ENCODE measurements at regions not wholly inside any gene's neighbourhood (a gene's known extent, or its start where the extent isn't known, plus 50 kb on each side); places are given as distances from the start of the nearest gene placed in this dataset.
A peak's percentile ranks its signal among the peaks of the same experiment; 100 is the strongest.

DNA sequence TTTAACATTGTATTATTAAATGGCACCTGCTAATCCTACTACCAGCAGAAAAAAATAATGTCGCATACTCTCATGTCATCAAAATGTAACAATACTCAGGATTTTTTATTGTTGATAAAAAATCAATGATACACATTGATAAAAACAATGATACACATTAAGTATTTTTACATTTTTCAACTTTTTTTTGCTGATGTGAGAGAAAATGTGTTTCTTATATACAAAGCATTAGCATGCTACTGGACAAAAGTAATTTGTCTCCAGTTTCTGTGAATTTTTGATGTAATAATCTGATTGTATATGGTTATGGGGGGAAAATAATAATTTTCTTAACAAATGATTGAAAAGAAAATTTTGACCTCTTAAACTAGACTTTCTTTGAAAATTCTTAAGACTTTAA, 1256.6 kb upstream of the CNTN5 start:
- TF ChIP-seq MXI1 (IDR thresholded peaks at IDR 0.05; ENCODE audit: borderline replicate concordance, low read depth, low read length) (no peak), NFE2L2 (IDR thresholded peaks at IDR 0.05; ENCODE audit: low read depth, low read length) (no peak), POLR2A (IDR thresholded peaks at IDR 0.05; ENCODE audit: low read depth, low read length) (no peak), RCOR1 (IDR thresholded peaks at IDR 0.05; ENCODE audit: insufficient replicate concordance, low read length) (no peak), CHD1 (IDR thresholded peaks at IDR 0.05; ENCODE audit: low read depth, low read length) (no peak), CEBPB (IDR thresholded peaks at IDR 0.05; ENCODE audit: low read depth, low read length) (no peak), SMC3 (IDR thresholded peaks at IDR 0.05; ENCODE audit: low read depth, low read length) (no peak), BHLHE40 (IDR thresholded peaks at IDR 0.05; ENCODE audit: low read depth, low read length) (no peak), MAFK (IDR thresholded peaks at IDR 0.05; ENCODE audit: low read depth, low read length) (peak; percentile 20; the same call in 1 of the 2 replicates), RAD21 (IDR thresholded peaks at IDR 0.05; ENCODE audit: low read length) (no peak)
- TF ChIP-seq, protein P1, sequence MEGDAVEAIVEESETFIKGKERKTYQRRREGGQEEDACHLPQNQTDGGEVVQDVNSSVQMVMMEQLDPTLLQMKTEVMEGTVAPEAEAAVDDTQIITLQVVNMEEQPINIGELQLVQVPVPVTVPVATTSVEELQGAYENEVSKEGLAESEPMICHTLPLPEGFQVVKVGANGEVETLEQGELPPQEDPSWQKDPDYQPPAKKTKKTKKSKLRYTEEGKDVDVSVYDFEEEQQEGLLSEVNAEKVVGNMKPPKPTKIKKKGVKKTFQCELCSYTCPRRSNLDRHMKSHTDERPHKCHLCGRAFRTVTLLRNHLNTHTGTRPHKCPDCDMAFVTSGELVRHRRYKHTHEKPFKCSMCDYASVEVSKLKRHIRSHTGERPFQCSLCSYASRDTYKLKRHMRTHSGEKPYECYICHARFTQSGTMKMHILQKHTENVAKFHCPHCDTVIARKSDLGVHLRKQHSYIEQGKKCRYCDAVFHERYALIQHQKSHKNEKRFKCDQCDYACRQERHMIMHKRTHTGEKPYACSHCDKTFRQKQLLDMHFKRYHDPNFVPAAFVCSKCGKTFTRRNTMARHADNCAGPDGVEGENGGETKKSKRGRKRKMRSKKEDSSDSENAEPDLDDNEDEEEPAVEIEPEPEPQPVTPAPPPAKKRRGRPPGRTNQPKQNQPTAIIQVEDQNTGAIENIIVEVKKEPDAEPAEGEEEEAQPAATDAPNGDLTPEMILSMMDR (conservative IDR thresholded peaks at IDR 0.05; ENCODE audit: low read depth, low read length): no peak
- TF ChIP-seq, protein P2, sequence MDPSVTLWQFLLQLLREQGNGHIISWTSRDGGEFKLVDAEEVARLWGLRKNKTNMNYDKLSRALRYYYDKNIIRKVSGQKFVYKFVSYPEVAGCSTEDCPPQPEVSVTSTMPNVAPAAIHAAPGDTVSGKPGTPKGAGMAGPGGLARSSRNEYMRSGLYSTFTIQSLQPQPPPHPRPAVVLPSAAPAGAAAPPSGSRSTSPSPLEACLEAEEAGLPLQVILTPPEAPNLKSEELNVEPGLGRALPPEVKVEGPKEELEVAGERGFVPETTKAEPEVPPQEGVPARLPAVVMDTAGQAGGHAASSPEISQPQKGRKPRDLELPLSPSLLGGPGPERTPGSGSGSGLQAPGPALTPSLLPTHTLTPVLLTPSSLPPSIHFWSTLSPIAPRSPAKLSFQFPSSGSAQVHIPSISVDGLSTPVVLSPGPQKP (IDR thresholded peaks at IDR 0.05; ENCODE audit: borderline replicate concordance, low read depth, low read length): no peak
- TF ChIP-seq, protein P3, sequence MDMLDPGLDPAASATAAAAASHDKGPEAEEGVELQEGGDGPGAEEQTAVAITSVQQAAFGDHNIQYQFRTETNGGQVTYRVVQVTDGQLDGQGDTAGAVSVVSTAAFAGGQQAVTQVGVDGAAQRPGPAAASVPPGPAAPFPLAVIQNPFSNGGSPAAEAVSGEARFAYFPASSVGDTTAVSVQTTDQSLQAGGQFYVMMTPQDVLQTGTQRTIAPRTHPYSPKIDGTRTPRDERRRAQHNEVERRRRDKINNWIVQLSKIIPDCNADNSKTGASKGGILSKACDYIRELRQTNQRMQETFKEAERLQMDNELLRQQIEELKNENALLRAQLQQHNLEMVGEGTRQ (IDR thresholded peaks at IDR 0.05; ENCODE audit: low read depth, low read length): no peak

Measured in IMR-90 (cell line).